C4-2B (cell line): ENCODE measurements at regions not wholly inside any gene's neighbourhood (a gene's known extent, or its start where the extent isn't known, plus 50 kb on each side); places are given as distances from the start of the nearest gene placed in this dataset.

Experiments used
- CTCF ChIP-seq: fragments of 450-650 bp; conservative IDR thresholded peaks from 2 replicates; pipeline ENCODE4 v1.5.1; 2017; ENCODE audit warnings: mild to moderate bottlenecking
- ZFX ChIP-seq: fragments of 450-650 bp; IDR thresholded peaks from 2 replicates; pipeline ENCODE4 v1.6.1; 2017

GRCh38 chr2:53407363-53408080 lies 360.1 kb upstream of the CHAC2 start:
- TF ChIP-seq CTCF, result no peak
- TF ChIP-seq ZFX, result no peak
